A204.1 (cell line): ENCODE measurements at regions not wholly inside any gene's neighbourhood (a gene's known extent, or its start where the extent isn't known, plus 50 kb on each side); places are given as distances from the start of the nearest gene placed in this dataset.

Experiments used
- FAIRE-seq: peaks from 2 replicates; lab custom pipeline; 2012; peaks lifted over from hg19 to GRCh38; lab: Jason Lieb, UNC

- FAIRE-seq: peak; percentile 83
Measured at GRCh38 chr5:27578279-27578678, 539.9 kb upstream of the CDH9 start.

DNA sequence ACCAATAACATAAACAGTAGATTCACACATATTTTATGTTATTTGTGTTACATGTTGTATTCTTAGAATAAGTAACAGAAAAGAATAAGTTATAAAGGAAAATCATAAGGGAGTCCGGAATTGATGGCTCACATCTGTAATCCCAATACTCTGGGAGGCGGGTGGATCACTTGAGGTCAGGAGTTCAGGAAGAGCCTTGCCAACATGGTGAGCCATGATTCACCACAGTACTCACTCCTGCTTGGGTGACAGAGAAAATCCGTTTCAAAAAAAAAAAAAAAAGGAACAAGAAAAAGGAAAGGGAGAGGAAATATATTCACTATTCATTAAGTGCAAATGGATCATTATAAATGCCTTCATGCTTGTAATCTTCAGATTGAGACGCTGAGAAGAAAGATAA lies 533.3 kb upstream of the CDH9 start:
- FAIRE-seq: no peak

DNA sequence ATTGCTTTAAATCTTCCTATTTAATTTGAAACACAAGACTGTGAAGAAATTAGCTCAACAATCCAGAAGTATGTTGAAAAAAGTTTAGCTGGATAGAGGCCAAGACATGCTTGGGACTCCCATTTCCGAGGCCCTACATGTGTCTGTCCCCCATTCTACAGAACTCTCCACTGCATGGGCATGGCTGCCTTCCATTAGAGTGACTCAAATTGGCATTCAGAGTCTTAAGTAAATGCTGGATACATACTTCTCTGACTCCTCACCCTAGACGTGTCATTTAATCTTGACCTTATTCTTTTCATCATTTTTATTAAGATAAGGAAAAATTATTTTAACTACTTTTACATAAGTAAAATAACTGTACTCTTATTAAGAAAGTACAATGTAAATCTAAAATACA lies 530.4 kb upstream of the CDH9 start:
- no peak for FAIRE-seq

- FAIRE-seq: no peak
Measured at GRCh38 chr5:27561408-27561807, 523.0 kb upstream of the CDH9 start.

GRCh38 chr5:27548484-27548883 lies 510.1 kb upstream of the CDH9 start:
- FAIRE-seq: no peak

DNA sequence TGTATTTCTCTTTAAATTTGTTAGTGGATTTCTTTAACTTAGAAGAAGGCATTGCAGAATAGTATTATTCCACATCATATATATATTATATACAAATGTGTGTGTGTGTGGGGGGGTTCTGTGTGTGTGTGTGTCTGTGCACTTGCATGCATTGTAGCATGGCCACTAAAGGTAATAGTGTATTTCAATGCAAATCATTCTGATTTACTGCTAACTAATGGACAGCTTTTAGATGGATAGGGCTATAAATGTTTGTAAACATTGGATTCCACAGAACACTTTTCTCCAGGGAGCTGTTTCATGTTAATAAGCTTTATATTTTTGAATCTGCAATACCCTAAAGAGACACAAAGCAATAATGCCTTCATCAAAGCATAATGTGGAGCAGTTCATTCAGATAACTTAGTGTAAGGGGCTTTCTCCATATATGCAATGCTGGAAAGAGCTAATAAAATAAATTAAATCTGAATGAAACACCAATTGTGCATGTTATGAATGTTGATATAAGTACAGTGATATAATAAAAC lies 496.7 kb upstream of the CDH9 start:
- FAIRE-seq: no peak

DNA sequence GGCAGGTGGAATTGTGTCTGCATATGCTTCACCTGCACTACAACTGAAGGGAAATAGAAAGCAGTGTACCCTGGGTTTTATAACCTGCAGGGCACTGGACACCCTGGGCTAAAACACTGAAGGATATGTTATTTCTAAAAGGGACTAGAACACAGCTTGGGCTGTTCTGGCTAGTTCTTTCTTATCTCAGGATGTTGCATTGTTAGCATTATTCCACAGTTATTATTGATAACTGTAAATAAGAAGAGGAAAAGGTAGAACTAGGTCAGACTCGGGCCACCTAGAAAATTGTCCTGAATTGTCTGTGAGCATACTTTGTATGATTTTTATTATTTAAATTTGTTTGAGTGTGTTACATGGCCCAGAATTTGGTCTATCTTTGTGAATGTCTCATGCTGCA lies 493.9 kb upstream of the CDH9 start:
- FAIRE-seq: no peak

DNA sequence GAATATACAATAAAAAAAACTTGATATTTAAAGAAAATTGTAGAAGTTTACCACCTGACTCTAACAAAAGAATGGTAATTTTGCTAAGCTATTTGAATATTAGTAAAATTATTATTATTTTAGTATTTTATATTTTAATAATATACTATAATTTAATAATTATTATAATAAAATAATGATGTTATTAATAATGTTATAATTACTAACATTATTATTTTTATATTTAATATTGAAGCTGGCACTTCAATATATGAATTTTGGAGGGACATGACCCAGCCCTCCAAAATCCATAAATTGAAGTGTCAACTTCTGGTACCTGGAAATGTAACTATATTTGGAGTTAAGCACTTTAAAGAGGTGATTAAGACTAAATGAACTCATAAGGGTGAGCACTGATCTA lies 486.1 kb upstream of the CDH9 start:
- peak; percentile 91 for FAIRE-seq

DNA sequence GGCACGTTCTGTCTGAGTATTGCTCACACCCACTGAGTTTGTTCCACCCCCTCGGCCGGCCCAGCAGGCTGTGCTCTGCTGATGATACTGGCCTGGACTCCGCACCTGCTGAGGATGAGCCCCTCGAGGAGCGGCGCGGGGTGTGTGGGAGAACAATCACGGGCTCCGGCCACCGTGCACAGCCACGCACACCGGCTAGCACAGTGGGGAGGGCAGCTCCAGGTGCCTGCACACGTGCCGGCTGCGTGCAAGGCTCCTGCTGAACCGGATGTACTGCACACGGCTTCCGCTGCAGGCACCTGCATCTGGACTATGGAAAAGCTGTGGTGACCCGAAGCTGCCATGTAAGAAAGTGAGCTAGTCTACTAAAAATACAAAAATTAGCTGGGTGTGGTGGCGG lies 485.2 kb upstream of the CDH9 start:
- no peak for FAIRE-seq

DNA sequence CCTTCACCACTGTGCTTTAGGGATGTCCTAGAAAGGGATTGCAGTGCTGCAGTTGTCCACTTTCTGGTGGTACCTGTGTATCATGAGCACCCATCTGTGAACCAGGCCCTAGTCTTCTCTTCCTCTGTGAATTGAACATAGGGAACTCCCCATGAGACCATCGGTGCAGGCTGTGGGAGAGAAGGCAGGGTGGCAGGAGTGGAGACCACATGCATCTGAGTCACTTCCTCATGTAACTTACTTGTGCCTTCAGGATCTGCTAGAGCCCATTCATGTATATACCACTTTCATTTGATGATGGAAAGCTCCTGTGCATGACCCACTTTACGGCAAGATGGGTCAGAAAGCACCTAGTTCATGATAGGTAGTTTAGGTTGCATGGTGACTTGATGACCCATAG lies 478.1 kb upstream of the CDH9 start:
- FAIRE-seq: no peak

- no peak for FAIRE-seq
Measured at GRCh38 chr5:27511061-27511460, 472.7 kb upstream of the CDH9 start.

DNA sequence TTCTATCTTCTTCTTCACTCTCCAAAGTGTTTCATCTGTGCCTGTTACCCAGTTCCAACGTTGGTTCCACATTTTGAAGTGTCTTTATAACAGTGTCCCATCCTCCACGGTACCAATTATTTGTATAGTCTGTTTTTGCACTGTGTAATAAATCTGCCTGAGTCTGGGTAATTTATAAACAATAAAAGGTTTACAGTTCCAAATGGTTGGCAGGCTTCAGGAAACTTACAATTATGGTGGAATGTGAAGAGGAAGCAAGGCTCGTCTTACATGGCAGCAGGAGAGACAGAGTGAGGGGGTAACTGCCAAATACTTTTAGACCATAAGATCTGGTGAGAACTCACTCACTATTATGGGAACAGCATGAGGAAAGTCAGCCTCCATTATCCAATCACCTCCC lies 465.4 kb upstream of the CDH9 start:
- FAIRE-seq: no peak

DNA sequence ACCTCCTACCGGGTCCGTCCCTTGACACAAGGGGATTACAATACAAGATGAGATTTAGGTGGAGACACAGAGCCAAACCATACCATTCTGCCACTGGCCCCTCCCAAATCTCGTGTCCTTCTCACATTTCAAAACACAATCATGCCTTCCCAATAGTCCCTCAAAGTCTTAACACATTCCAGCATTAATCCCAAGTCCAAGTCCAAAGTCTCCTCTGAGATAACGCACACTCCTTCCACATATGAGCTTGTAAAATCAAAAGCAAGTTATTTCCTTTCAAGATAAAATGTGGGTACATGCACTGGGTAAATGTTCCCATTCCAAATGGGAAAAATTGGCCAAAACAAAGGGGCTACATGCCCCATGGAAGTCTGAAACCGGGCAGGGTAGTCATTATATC lies 463.9 kb upstream of the CDH9 start:
- no peak for FAIRE-seq

DNA sequence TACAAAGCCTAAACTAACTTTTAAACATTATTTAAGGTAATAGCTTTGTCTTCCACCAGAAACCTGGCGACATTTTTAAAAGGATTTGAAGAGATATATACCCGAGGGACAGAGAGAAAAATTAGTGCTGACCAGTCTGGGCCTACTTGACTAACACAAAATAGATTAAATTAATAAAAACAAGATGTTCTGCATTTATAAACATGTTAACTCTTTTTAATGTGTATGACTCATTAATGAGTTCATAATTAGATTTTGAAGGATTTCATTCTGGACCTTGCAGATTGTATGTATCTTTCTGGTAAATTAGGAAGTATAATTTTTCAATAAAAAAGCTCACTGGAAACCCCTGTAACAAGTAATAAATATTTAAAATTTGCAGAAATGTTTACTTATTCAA lies 459.1 kb upstream of the CDH9 start:
- no peak for FAIRE-seq

GRCh38 chr5:27494887-27495286 lies 456.5 kb upstream of the CDH9 start:
- FAIRE-seq: no peak

GRCh38 chr5:27491746-27492439 lies 453.5 kb upstream of the CDH9 start:
- FAIRE-seq: no peak

GRCh38 chr5:27491047-27491446 lies 452.7 kb upstream of the CDH9 start:
- no peak for FAIRE-seq

GRCh38 chr5:27489701-27490100 lies 451.3 kb upstream of the CDH9 start:
- FAIRE-seq: no peak

- no peak for FAIRE-seq
Measured at GRCh38 chr5:27482663-27483062, 444.3 kb upstream of the CDH9 start.

DNA sequence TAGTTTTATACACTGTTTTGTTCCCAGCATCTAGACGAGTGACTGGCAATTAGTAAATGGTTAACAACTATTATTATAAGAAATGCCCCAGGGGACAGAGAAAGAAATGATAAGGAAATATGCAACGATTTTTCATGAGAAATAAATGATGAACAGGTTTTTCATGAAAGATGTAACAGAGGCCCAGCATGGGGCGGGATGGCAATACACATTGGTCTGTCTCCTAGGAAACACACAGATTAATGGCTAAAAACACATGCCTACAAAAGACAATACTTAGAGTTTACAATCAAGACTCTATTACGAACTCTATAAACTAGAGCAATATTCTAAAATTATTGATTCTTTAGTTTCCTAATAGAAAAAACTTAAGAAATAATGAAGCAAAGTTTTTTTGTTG lies 441.5 kb upstream of the CDH9 start:
- peak; percentile 48 for FAIRE-seq

GRCh38 chr5:27477550-27477949 lies 439.2 kb upstream of the CDH9 start:
- FAIRE-seq: no peak

DNA sequence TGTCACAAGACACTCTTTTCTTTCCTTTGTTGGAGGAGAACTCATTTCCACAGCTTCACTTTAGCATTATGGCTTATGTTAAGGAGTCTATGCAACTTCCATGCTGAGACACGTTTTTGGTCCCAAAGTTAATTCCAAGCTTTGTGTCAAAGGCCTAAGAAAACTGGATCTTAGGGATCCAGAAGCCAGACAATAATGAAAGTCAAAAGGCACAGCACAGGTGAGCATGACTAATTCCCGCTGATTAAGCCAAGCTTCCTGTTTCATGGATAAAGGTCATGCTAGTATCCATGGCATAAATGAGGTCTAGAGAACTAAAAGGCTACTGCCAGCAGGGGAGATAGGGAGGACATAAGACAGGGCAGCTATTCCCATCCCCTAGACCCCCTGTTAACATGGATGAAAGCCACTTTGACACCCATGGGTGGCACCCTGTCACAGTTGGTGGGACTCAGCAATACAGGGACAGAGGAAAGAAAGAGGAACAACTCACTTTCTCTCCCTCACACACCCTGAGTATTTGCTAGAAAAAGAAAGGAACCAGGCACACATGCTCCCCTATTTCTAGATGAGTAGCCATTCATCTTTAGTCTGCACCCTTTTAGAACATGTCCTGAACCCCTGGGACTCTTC lies 438.1 kb upstream of the CDH9 start:
- no peak for FAIRE-seq

- FAIRE-seq: no peak
Measured at GRCh38 chr5:27475063-27475462, 436.7 kb upstream of the CDH9 start.

GRCh38 chr5:27474395-27474794 lies 436.0 kb upstream of the CDH9 start:
- FAIRE-seq: no peak

- peak; percentile 11 for FAIRE-seq
Measured at GRCh38 chr5:27474047-27474309, 435.6 kb upstream of the CDH9 start.
